ENCODE measurements at regions not wholly inside any gene's neighbourhood (a gene's known extent, or its start where the extent isn't known, plus 50 kb on each side); places are given as distances from the start of the nearest gene placed in this dataset.
A peak's percentile ranks its signal among the peaks of the same experiment; 100 is the strongest.

- DNase-seq (ENCODE audit: low read depth), result no peak
Observed at GRCh38 chr4:135921081-135921480, 1611.2 kb downstream of the PCDH18 start.

- DNase-seq (ENCODE audit: low read depth), result no peak
Observed at GRCh38 chr4:135917011-135917410, 1615.3 kb downstream of the PCDH18 start.

GRCh38 chr4:135900956-135901355 lies 1631.3 kb downstream of the PCDH18 start:
- DNase-seq (ENCODE audit: low read depth), result no peak

GRCh38 chr4:135864304-135864703 lies 1662.7 kb upstream of the PABPC4L start:
- DNase-seq (ENCODE audit: low read depth), result peak; percentile 4

GRCh38 chr4:135840781-135841180 lies 1639.2 kb upstream of the PABPC4L start:
- no peak for DNase-seq (ENCODE audit: low read depth)

- no peak for DNase-seq (ENCODE audit: low read depth)
Observed at GRCh38 chr4:135839712-135840111, 1638.1 kb upstream of the PABPC4L start.

- peak; percentile 76 for DNase-seq (ENCODE audit: low read depth)
Observed at GRCh38 chr4:135838889-135839288, 1637.3 kb upstream of the PABPC4L start.

- DNase-seq (ENCODE audit: low read depth), result no peak
Observed at GRCh38 chr4:135834471-135834870, 1632.9 kb upstream of the PABPC4L start.

GRCh38 chr4:135833529-135833928 lies 1631.9 kb upstream of the PABPC4L start:
- DNase-seq (ENCODE audit: low read depth), result no peak

- DNase-seq (ENCODE audit: low read depth), result no peak
Observed at GRCh38 chr4:135824759-135825296, 1623.2 kb upstream of the PABPC4L start.

- no peak for DNase-seq (ENCODE audit: low read depth)
Observed at GRCh38 chr4:135804785-135805184, 1603.2 kb upstream of the PABPC4L start.

- no peak for DNase-seq (ENCODE audit: low read depth)
Observed at GRCh38 chr4:135777361-135777760, 1575.8 kb upstream of the PABPC4L start.

GRCh38 chr4:135775909-135776308 lies 1574.3 kb upstream of the PABPC4L start:
- DNase-seq (ENCODE audit: low read depth), result no peak

GRCh38 chr4:135770505-135770904 lies 1568.9 kb upstream of the PABPC4L start:
- peak; percentile 4 for DNase-seq (ENCODE audit: low read depth)

GRCh38 chr4:135744928-135745327 lies 1543.3 kb upstream of the PABPC4L start:
- no peak for DNase-seq (ENCODE audit: low read depth)

GRCh38 chr4:135741583-135741982 lies 1540.0 kb upstream of the PABPC4L start:
- DNase-seq (ENCODE audit: low read depth), result peak; percentile 90

- DNase-seq (ENCODE audit: low read depth), result peak; percentile 66
Observed at GRCh38 chr4:135739354-135739753, 1537.8 kb upstream of the PABPC4L start.

- no peak for DNase-seq (ENCODE audit: low read depth)
Observed at GRCh38 chr4:135735512-135735911, 1533.9 kb upstream of the PABPC4L start.

GRCh38 chr4:135732448-135732847 lies 1530.9 kb upstream of the PABPC4L start:
- DNase-seq (ENCODE audit: low read depth), result peak; percentile 4

- DNase-seq (ENCODE audit: low read depth), result no peak
Observed at GRCh38 chr4:135731682-135732081, 1530.1 kb upstream of the PABPC4L start.

- DNase-seq (ENCODE audit: low read depth), result peak; percentile 73
Observed at GRCh38 chr4:135724421-135724820, 1522.8 kb upstream of the PABPC4L start.

- DNase-seq (ENCODE audit: low read depth), result peak; percentile 4
Observed at GRCh38 chr4:135718019-135718418, 1516.4 kb upstream of the PABPC4L start.

- DNase-seq (ENCODE audit: low read depth), result no peak
Observed at GRCh38 chr4:135705343-135705742, 1503.8 kb upstream of the PABPC4L start.

GRCh38 chr4:135694066-135694465 lies 1492.5 kb upstream of the PABPC4L start:
- DNase-seq (ENCODE audit: low read depth), result no peak

All from renal cortical epithelial cell (primary cell).